ENCODE measurements at regions not wholly inside any gene's neighbourhood (a gene's known extent, or its start where the extent isn't known, plus 50 kb on each side); places are given as distances from the start of the nearest gene placed in this dataset.
"Not testable (repeated sequence)": the region's sequence is repeated elsewhere in the genome, so short reads cannot be mapped to it uniquely, and the experiment has no call there.

GRCh38 chr1:86798608-86799291, 94.4 kb downstream of the SH3GLB1 start:
- no peak overlapping the region for H3K27ac Mint-ChIP-seq
- H3K9me3 Mint-ChIP-seq = peaks cover 7% of the 10 kb centered on the region

GRCh38 chr1:86803641-86804040, 99.3 kb downstream of the SH3GLB1 start:
- not testable (repeated sequence) for H3K36me3 Mint-ChIP-seq (ENCODE audit: low read depth); H3K9me3 Mint-ChIP-seq; H3K4me3 Mint-ChIP-seq; H3K4me1 Mint-ChIP-seq (ENCODE audit: low read depth); H3K27me3 Mint-ChIP-seq (ENCODE audit: low read depth); H3K27ac Mint-ChIP-seq

More at GRCh38 chr1:86798608-86799291, 94.4 kb downstream of the SH3GLB1 start:
- Mint-ChIP-seq H3K4me3 (no peak overlapping the region), H3K36me3 (ENCODE audit: low read depth) (no peaks in the 10 kb centered on the region), H3K27me3 (ENCODE audit: low read depth) (no peaks in the 10 kb centered on the region), H3K4me1 (ENCODE audit: low read depth) (no peaks in the 10 kb centered on the region)

GRCh38 chr1:86805898-86806519, 101.6 kb downstream of the SH3GLB1 start:
- H3K27ac Mint-ChIP-seq; H3K4me3 Mint-ChIP-seq; H3K27me3 Mint-ChIP-seq (ENCODE audit: low read depth); H3K4me1 Mint-ChIP-seq (ENCODE audit: low read depth); H3K9me3 Mint-ChIP-seq; H3K36me3 Mint-ChIP-seq (ENCODE audit: low read depth): not testable (repeated sequence)

- H3K4me1 Mint-ChIP-seq (ENCODE audit: low read depth) = no peaks in the 10 kb centered on the region
- no peaks in the 10 kb centered on the region for H3K9me3 Mint-ChIP-seq
- no peaks in the 10 kb centered on the region for H3K36me3 Mint-ChIP-seq (ENCODE audit: low read depth)
- no peaks in the 10 kb centered on the region for H3K27me3 Mint-ChIP-seq (ENCODE audit: low read depth)
- H3K4me3 Mint-ChIP-seq = no peak overlapping the region
- H3K27ac Mint-ChIP-seq = peak overlapping the region; percentile 49
Measured at GRCh38 chr1:86811142-86811924, 102.6 kb downstream of the SELENOF start.

GRCh38 chr1:86812286-86812685, 101.6 kb downstream of the SELENOF start:
- Mint-ChIP-seq H3K27me3 (ENCODE audit: low read depth) (peaks cover 6% of the 10 kb centered on the region), H3K4me1 (ENCODE audit: low read depth) (no peaks in the 10 kb centered on the region), H3K27ac (no peak overlapping the region), H3K36me3 (ENCODE audit: low read depth) (no peaks in the 10 kb centered on the region), H3K4me3 (no peak overlapping the region), H3K9me3 (no peaks in the 10 kb centered on the region)

All from T-helper 1 cell treated with Interleukin-12 subunit alpha and Interleukin-12 subunit beta and Interleukin-4 antibody, amounts not matched to agents 30 μg/mL and 1 μg/mL, for 36 hours (primary cell).